HG03108 (cell line): ENCODE measurements at regions not wholly inside any gene's neighbourhood (a gene's known extent, or its start where the extent isn't known, plus 50 kb on each side); places are given as distances from the start of the nearest gene placed in this dataset.
"Not testable (repeated sequence)": the region's sequence is repeated elsewhere in the genome, so short reads cannot be mapped to it uniquely, and the experiment has no call there.

ENCODE experiments used
- ATAC-seq: cut with Tn5 transposase; IDR thresholded peaks from one replicate; pipeline ENCODE4 v1.9.1; 2021; ENCODE audit warnings: moderate library complexity; ENCODE audit not compliant: unreplicated experiment

DNA sequence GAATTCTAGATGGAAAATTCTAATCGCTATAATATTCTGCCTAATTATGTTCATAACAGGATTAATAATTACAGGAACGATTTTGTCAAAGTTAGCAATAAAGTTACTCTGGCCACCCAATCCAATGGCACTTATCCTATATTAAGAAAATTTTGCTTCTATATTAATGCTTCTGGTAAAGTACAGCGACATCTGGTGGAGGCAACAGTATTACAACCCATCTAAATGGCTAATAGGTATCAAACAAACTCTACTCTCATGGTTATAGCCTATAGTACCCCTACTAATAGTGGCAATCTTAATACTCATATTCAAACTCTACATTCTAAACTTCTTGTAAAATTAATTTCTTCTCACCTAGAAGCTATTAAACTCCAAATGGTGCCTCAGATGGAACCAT, 1084.7 kb upstream of the LRRTM1 start:
- no peak for ATAC-seq

DNA sequence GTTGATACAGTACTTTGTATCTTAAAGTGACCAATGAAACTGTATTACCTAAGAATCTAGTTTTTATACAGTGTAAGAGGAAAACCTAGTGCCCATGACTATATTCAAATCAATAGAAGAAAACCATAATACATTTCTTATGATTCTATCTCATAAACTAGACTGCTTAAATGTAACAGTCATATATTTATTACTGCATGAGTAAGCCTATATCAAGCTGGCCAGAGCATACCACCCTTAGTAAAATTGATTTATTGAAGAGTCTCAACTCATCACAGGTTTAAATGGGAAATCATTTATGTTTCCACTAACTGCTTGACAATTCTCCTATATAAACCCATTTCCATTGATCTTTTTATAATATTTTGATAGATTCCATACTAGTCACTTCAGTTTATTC, 1059.2 kb upstream of the LRRTM1 start:
- ATAC-seq, result no peak

DNA sequence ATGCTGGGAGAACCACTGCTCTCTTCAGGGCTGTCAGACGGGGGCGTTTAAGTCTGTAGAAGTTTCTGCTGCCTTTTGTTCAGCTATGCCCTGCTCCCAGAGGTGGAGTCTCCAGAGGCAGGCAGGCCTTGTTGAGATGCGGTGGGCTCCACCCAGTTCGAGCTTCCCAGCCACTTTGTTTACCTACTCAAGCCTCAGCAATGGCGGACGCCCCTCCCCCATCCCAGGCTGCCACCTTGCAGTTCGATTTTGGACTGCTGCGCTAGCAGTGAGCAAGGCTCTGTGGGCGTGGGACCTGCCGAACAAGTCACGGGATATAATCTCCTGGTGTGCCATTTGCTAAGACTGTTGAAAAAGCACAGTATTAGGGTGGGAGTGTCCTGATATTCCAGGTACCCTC, 1057.9 kb upstream of the LRRTM1 start:
- not testable (repeated sequence) for ATAC-seq

DNA sequence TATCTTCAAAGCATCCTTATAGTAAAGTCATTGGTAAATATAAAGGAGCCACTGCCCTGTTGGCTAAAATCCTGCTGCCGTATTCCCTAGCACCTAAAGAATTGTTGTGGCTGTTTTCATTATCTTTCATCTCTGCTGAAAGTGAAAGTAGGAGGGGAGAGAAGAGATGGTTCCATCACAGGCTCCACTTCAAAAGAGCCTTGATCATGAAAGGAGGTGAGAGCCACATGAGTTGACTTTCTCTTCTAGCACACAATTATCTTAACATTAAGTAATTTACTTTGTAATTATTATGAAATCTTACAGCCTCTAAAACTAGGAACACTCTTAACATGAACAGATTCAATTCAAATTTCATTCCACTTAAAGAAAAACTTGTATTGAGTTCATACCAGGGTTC, 1050.9 kb upstream of the LRRTM1 start:
- no peak for ATAC-seq

DNA sequence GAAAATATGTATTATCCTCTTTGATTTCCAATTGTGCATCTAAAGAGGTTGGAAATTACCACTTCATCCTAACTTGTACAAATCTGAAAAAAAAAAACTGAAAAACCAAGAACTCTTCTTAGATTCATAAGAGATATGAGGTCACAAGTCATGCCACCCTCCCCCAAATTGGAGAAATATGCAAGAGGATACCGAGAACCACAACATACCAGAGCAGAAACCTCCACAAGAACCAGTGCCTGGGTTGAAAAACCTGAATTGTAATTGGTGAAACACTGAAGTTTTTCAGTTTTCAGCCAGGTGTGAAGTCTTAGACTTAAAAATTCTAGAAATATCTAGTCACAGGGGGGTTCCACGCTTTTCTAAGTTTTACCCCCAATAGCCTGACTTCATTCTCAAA, 1029.5 kb upstream of the LRRTM1 start:
- ATAC-seq, result no peak

GRCh38 chr2:81328968-81329367, 1024.4 kb upstream of the LRRTM1 start:
- ATAC-seq, result no peak

- no peak for ATAC-seq
Observed at GRCh38 chr2:81327911-81328310, 1023.4 kb upstream of the LRRTM1 start.

DNA sequence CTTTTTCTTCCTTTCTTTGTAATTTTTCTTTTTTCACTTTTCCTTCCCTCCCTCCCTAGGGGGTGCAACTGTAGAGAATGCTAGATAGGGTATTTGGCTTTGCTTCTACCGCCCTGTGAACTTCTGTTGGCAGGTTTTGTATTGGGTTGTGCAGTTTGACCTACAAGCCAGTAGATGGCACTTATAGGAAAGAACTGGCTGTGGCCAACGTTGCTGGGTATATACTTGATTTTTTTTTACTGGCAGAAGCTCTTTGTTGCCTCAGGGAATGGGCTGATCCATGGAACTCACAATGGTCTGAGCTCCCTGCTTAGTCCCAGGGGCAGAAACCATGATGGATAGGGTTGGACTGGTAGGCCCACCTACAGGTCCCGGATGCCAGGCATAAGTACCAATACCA, 1019.5 kb upstream of the LRRTM1 start:
- ATAC-seq, result no peak

- no peak for ATAC-seq
Observed at GRCh38 chr2:81304154-81304830, 999.7 kb upstream of the LRRTM1 start.

- no peak for ATAC-seq
Observed at GRCh38 chr2:81303321-81303720, 998.8 kb upstream of the LRRTM1 start.

GRCh38 chr2:81299841-81300240, 995.3 kb upstream of the LRRTM1 start:
- ATAC-seq, result no peak

GRCh38 chr2:81290846-81291245, 986.3 kb upstream of the LRRTM1 start:
- no peak for ATAC-seq

GRCh38 chr2:81283081-81283480, 978.5 kb upstream of the LRRTM1 start:
- no peak for ATAC-seq

- no peak for ATAC-seq
Observed at GRCh38 chr2:81282151-81282769, 977.7 kb upstream of the LRRTM1 start.

- no peak for ATAC-seq
Observed at GRCh38 chr2:81276595-81276994, 972.0 kb upstream of the LRRTM1 start.

DNA sequence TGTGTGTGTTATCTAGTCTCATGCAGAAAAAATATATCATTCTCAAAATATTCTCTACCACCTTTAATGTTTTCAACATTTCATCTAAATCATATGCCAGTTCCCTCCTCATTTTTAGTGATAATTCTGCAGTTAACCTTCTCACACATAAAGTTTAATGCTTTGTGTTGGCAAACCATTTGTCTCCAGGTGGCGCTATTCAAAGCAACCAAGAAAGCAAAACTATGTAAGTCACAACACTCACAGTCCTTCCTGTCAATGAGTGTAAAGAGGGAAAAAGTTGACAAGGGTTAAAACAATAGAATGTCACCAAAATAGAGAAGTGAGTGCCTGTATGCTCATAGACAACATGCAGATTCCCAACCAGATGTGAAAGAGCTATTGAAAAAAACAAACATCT, 961.6 kb upstream of the LRRTM1 start:
- no peak for ATAC-seq

- ATAC-seq, result no peak
Observed at GRCh38 chr2:81263989-81264388, 959.4 kb upstream of the LRRTM1 start.

- no peak for ATAC-seq
Observed at GRCh38 chr2:81260320-81260719, 955.8 kb upstream of the LRRTM1 start.

DNA sequence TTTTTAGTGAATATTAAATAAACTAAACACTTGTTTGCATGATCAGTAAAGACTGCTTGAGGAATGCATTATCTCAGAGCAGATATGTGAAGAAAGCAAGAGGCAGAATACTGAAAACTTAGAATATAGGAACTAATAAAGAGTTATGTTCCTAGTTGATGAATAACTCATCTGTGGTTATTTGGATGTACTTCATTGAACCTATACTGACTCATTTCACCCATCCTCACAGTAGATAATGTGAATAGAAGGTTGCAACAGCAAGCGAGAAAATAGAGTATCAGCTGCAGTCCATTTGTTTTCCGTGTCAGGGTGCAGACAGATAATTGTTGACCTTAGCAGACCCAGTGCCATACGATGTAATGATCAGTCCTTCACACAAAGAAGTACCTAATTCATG, 945.7 kb upstream of the LRRTM1 start:
- ATAC-seq, result no peak

DNA sequence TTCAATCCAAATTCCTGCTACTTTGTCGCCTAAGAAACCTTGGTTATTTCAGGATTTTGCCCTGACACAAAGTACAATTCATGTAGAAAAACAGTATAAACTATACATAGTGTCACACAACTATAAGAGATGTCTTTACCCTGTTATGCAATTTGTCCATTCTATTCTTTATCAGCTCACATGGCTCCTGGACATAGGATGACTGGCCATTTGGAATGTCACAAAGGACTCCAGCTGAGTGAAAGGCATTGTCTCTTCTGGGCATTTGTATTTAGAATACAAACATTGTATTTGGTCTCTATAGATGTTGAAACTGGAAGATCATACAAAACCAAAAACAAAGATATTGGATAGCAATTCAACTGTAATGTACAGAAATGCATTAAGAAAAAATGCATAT, 944.6 kb upstream of the LRRTM1 start:
- no peak for ATAC-seq

DNA sequence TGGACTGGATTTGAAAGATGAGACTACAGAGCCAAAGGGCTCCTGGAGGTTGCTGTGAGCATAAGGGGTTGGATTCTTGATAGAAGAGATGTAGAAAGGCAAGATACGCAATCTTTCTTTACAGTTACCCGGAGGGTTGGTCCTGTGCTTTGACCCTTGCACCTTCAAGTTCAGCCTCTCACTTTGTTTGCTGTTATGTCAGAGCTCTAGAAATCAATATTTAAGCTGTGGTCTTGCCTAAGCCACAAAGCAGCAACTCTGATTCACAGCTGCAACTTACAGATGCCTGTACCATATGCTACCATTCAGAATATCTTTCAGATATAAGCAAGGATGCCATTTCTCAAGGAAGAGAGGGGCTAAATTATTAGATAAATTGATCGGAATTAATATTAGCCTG, 943.1 kb upstream of the LRRTM1 start:
- no peak for ATAC-seq

DNA sequence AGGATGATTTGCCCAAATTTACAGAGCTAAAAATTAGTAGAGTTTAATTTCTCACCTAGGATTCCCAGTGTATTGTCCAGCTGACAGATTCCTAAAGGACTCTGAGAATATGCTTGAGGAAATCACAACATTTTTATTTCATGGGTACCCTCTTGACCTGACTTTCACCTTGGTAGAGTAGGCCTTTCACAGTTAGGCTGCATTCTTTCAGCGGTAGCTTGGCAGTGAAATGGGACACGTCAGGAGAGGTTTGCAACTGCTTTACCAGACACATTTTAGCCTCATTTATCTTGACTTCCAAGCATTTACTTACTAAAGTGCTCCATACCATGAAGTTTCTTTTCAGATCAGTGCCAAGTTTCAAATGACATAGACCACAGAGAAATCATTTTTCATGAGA, 937.9 kb upstream of the LRRTM1 start:
- no peak for ATAC-seq

DNA sequence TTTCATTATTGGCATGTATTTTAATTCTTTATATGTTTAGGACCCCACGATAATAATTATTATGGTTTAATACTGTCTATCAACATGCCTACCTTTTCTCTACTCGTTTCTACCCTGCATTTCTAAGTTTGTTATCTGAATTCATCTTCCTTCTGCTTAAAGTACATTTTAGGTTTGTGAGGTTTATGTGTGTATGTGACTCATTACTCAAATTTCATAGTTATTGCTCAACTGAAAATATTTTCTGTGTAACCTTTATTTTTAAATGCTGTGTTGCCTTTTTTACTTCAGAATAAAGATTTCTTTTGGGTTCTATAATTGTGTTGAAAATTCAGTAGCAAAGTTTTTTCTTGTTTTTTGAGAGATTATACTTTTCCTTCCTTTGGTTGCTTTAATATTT, 933.9 kb upstream of the LRRTM1 start:
- ATAC-seq, result no peak
